Vagina (tissue), 2 donors: ENCODE measurements at regions not wholly inside any gene's neighbourhood (a gene's known extent, or its start where the extent isn't known, plus 50 kb on each side); places are given as distances from the start of the nearest gene placed in this dataset.

Source experiments
- CTCF ChIP-seq, 3 experiments: fragments of 450-650 bp in 2 of 3; fragments of 200-600 bp in 1 of 3; sonication (generic) in 1 of 3; IDR thresholded peaks; one replicate each; pipeline ENCODE4 v1.5.1; 2017 to 2019; ENCODE audit warnings: antibody characterized with exemption in 3 of 3, mild to moderate bottlenecking in 2 of 3, moderate library complexity in 2 of 3
- POLR2A ChIP-seq, 2 donors: fragments of 450-650 bp; IDR thresholded peaks; one replicate each; pipeline ENCODE4 v1.6.1; 2017; ENCODE audit warnings: antibody characterized with exemption in 2 of 2, mild to moderate bottlenecking in 2 of 2, moderate library complexity in 2 of 2

DNA sequence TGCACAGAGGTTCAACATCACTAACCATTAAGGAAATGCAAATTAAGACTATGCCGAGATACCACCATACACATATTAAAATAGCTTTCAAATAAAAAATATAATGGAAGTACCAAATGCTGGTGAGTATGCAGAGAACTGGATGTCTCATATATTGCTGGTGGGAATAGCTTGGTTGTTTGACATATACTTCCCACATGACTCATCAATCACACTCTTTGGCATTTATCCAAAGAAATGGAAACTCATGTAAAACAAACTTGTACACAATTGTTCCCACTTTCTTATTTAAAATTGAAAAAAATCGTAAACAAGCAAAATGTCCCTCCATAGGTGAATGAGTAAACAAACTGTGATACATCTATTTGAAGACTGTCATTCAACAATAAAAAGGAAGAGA is 982.6 kb upstream of the ATXN8OS start:
- no peak for TF ChIP-seq CTCF (IDR thresholded peaks at IDR 0.05)
- TF ChIP-seq POLR2A (IDR thresholded peaks at IDR 0.05), result no peak
